Astrocyte of the spinal cord (primary cell): ENCODE measurements at regions not wholly inside any gene's neighbourhood (a gene's known extent, or its start where the extent isn't known, plus 50 kb on each side); places are given as distances from the start of the nearest gene placed in this dataset.

Experiments used
- DNase-seq: peaks from one replicate; pipeline ENCODE4 v3.0.0; 2011; ENCODE audit warnings: low read depth, low spot score
- H3K4me3 ChIP-seq: 2 replicates; pipeline ENCODE4 v1.5.1; 2011; ENCODE audit warnings: low read depth, mild to moderate bottlenecking, low read length, moderate library complexity
- CTCF ChIP-seq: IDR thresholded peaks from 2 replicates; pipeline ENCODE4 v1.5.1; 2012; ENCODE audit warnings: low read depth, mild to moderate bottlenecking, low read length, inconsistent platforms
- in situ Hi-C: cut with HindIII; loops from 2 replicates; pipeline ENCODE4 v1.10.0; 2017; ENCODE audit warnings: low sequenced_read_pairs

- in situ Hi-C loops = no loop called here
- TF ChIP-seq CTCF = no peak
- DNase-seq = no peak
- H3K4me3 ChIP-seq = no peak overlapping the region
These were observed 70.9 kb upstream of the EYA2 start for GRCh38 chr20:46823753-46824152.

GRCh38 chr20:46826343-46826984, 68.2 kb upstream of the EYA2 start:
- no peak for DNase-seq
- TF ChIP-seq CTCF = no peak
- in situ Hi-C loops = no loop called here
- no peak overlapping the region for H3K4me3 ChIP-seq

DNA sequence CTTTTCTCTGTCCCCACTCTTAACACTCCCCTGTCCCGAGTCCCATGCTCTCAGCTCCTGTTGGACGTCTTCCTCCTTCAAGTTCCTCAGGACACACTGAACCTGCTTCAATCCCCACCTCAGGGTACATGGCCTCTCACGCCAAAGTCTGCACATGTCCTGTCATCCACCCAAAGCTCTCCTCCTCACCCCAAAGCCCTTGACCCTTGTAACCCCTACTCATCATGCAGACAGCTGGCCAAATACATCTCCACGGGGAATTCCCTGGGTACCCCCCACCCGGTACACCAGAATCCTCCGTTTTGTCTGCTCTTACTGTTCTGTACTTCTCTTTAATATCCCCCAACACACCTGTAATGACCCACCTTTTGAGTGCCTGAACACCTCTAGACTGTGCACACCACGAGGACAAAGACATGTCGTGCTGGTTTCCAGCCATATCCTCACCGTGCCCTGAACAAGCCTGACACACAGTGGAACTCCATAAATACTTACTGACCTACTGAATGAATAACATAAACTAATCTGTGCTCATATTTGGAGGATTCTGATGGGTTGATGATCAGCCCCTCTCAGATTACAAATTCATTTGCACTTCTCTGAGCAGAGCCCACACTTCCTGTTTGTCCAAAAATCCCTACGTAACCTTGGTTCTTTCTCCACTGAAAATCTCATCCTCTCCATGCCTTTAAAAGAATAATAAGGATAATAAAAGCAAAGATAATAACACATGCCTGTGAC, 66.8 kb upstream of the EYA2 start:
- TF ChIP-seq CTCF = no peak
- no peak overlapping the region for H3K4me3 ChIP-seq
- DNase-seq = no peak
- in situ Hi-C loops = no loop called here

DNA sequence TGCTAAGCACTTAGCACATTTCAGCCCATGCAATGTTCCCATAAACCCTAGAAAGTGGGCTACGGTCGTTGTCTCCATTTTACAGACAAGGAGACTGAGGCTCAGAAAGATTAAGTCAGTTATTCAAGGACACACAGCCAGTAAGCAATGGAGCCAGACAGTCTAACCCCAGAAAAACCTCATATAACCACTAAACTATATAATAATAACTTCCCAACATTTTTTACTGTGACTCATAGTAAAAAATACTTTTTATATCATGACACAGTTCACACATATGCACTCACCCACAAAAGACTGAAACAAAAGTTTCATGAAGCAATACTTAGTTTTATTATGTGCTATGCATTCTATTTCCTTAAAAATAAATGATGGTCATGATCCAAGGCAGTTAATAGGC, 66.2 kb upstream of the EYA2 start:
- in situ Hi-C loops = no loop called here
- H3K4me3 ChIP-seq = no peak overlapping the region
- peak; percentile 69 for DNase-seq
- TF ChIP-seq CTCF = no peak

GRCh38 chr20:46830886-46831632, 63.6 kb upstream of the EYA2 start:
- TF ChIP-seq CTCF = no peak
- in situ Hi-C loops = no loop called here
- no peak overlapping the region for H3K4me3 ChIP-seq

DNA sequence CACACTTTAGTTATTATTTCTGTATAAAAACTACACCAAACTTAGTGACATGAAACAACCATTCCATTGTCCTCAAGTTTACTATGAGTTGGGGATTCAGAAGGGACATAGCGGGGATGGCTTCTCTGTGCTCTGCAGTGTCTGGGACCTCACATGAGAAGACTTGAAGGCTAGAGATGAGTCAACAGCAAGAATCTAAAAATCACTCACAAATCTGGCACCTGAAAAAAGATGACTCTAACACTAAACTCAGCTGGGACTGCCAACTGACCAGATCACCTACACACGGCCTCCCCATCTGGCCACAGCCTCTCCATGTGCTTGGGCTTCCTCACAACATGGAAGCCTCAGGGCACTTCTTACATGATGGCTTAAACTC, 63.0 kb upstream of the EYA2 start:
- TF ChIP-seq CTCF = no peak
- DNase-seq = no peak
- in situ Hi-C loops = no loop called here
- H3K4me3 ChIP-seq = no peak overlapping the region

More at GRCh38 chr20:46830886-46831632, 63.6 kb upstream of the EYA2 start:
- DNase-seq = no peak
